ENCODE measurements at regions not wholly inside any gene's neighbourhood (a gene's known extent, or its start where the extent isn't known, plus 50 kb on each side); places are given as distances from the start of the nearest gene placed in this dataset.

DNA sequence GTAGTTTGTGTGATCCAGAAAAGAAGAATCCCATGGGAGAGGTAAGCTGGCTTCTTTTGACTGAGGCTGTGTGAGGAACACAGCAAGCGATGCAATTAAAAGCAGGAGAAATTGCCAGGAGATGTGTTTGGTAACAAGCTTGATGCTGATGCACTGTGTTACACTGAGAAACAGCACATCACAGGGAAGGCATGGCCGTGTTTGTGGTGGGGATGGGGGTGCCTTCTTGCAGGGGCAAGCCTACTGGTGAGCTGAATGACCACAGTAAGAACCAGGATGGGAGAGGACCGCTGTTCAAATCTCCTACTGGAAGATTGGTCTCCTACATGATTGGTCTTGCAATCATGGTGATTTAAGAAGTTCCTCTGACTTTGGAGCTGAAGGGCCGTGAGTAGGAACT lies 477.7 kb upstream of the HS6ST1 start:
- Histone ChIP-seq H3K27me3 (no peaks in the 10 kb centered on the region), H3K79me2 (no peaks in the 10 kb centered on the region), H3K9me3 (ENCODE audit: low read depth) (no peaks in the 10 kb centered on the region), H4K20me1 (ENCODE audit: insufficient read depth, poor library complexity, severe bottlenecking) (no peaks in the 10 kb centered on the region), H2AFZ (no peak overlapping the region), H3K36me3 (replicated peaks; ENCODE audit: insufficient read depth, low read depth) (no peaks in the 10 kb centered on the region), H3K4me1 (ENCODE audit: insufficient read depth) (no peaks in the 10 kb centered on the region), H3K27ac (no peak overlapping the region), H3K4me2 (no peak overlapping the region), H3K9me2 (replicated peaks; ENCODE audit: insufficient read depth) (no peaks in the 10 kb centered on the region), H3K4me3 (no peak overlapping the region)
- TF ChIP-seq EZH2 (IDR thresholded peaks at IDR 0.05; ENCODE audit: borderline replicate concordance) = no peak
- TF ChIP-seq, protein P1, sequence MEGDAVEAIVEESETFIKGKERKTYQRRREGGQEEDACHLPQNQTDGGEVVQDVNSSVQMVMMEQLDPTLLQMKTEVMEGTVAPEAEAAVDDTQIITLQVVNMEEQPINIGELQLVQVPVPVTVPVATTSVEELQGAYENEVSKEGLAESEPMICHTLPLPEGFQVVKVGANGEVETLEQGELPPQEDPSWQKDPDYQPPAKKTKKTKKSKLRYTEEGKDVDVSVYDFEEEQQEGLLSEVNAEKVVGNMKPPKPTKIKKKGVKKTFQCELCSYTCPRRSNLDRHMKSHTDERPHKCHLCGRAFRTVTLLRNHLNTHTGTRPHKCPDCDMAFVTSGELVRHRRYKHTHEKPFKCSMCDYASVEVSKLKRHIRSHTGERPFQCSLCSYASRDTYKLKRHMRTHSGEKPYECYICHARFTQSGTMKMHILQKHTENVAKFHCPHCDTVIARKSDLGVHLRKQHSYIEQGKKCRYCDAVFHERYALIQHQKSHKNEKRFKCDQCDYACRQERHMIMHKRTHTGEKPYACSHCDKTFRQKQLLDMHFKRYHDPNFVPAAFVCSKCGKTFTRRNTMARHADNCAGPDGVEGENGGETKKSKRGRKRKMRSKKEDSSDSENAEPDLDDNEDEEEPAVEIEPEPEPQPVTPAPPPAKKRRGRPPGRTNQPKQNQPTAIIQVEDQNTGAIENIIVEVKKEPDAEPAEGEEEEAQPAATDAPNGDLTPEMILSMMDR (IDR thresholded peaks at IDR 0.05; ENCODE audit: poor library complexity) = no peak
- no peak for TF ChIP-seq EZH2phosphoT487 (IDR thresholded peaks at IDR 0.05; ENCODE audit: low read depth, severe bottlenecking, unreplicated experiment)
- WGBS (ENCODE audit: low lambda C conversion rate, missing lambda C conversion rate) = 89% methylated on average over 4 of the region's 4 CpGs
- no peak for DNase-seq (ENCODE audit: low spot score)

DNA sequence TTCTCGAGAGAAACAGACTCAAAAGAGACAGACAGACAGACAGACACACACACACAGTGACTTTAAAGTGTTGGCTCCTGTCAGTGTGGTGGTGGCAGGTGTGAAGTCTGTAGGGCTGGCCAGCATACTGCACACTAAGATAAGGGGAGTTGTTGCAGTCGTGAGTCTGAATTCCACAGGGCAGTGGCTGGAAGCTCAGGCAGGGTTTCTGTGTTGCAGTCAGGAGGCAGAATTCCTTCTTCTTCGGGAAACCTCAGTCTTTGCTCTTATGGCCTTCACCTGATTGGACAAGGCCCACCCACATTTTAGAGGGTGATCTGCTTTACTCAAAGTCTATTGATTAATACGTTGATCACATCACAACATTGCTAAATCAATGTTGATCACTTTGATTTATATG lies 478.4 kb upstream of the HS6ST1 start:
- H3K4me1 ChIP-seq (ENCODE audit: insufficient read depth) = no peaks in the 10 kb centered on the region
- H3K4me3 ChIP-seq = no peak overlapping the region
- 66% methylated on average over 4 of the region's 4 CpGs for WGBS (ENCODE audit: low lambda C conversion rate, missing lambda C conversion rate)
- DNase-seq (ENCODE audit: low spot score) = no peak
- H3K9me3 ChIP-seq (ENCODE audit: low read depth) = no peaks in the 10 kb centered on the region
- H3K27me3 ChIP-seq = no peaks in the 10 kb centered on the region
- no peaks in the 10 kb centered on the region for H3K36me3 ChIP-seq (replicated peaks; ENCODE audit: insufficient read depth, low read depth)
- H3K27ac ChIP-seq = no peak overlapping the region
- TF ChIP-seq, protein P1 (IDR thresholded peaks at IDR 0.05; ENCODE audit: poor library complexity) = no peak
- no peak for TF ChIP-seq EZH2 (IDR thresholded peaks at IDR 0.05; ENCODE audit: borderline replicate concordance)
- TF ChIP-seq EZH2phosphoT487 (IDR thresholded peaks at IDR 0.05; ENCODE audit: low read depth, severe bottlenecking, unreplicated experiment) = no peak
- H3K9me2 ChIP-seq (replicated peaks; ENCODE audit: insufficient read depth) = no peaks in the 10 kb centered on the region
- no peak overlapping the region for H3K4me2 ChIP-seq
- H4K20me1 ChIP-seq (ENCODE audit: insufficient read depth, poor library complexity, severe bottlenecking) = no peaks in the 10 kb centered on the region
- H3K79me2 ChIP-seq = no peaks in the 10 kb centered on the region
- H2AFZ ChIP-seq = no peak overlapping the region

DNA sequence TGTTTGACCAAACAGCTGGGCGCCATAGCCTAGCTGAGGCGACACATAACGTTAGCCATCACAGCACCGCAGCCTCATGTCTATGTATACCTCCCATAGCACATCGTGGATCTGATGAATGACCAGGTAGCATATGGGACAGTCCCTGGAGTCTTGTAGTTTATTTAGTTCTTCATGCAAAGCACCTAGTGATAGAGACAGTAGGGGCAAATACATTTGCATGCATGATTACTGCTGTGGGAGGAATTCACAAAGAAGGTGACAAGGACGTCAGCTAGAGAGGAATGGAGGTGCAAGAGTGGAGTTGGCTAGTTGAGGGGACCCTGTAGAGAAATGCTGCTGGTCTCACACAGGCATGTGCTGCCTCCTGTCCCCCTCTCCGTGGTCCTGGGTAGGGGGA lies 478.9 kb upstream of the HS6ST1 start:
- 94% methylated on average over 7 of the region's 7 CpGs for WGBS (ENCODE audit: low lambda C conversion rate, missing lambda C conversion rate)
- Histone ChIP-seq H3K9me3 (ENCODE audit: low read depth) (no peaks in the 10 kb centered on the region), H3K4me1 (ENCODE audit: insufficient read depth) (no peaks in the 10 kb centered on the region), H2AFZ (no peak overlapping the region), H3K36me3 (replicated peaks; ENCODE audit: insufficient read depth, low read depth) (no peaks in the 10 kb centered on the region), H3K4me3 (no peak overlapping the region), H3K9me2 (replicated peaks; ENCODE audit: insufficient read depth) (no peaks in the 10 kb centered on the region), H3K27ac (no peak overlapping the region), H3K4me2 (no peak overlapping the region), H3K27me3 (no peaks in the 10 kb centered on the region), H4K20me1 (ENCODE audit: insufficient read depth, poor library complexity, severe bottlenecking) (no peaks in the 10 kb centered on the region), H3K79me2 (no peaks in the 10 kb centered on the region)
- no peak for DNase-seq (ENCODE audit: low spot score)
- no peak for TF ChIP-seq EZH2 (IDR thresholded peaks at IDR 0.05; ENCODE audit: borderline replicate concordance)
- TF ChIP-seq EZH2phosphoT487 (IDR thresholded peaks at IDR 0.05; ENCODE audit: low read depth, severe bottlenecking, unreplicated experiment) = no peak
- TF ChIP-seq, protein P1 (IDR thresholded peaks at IDR 0.05; ENCODE audit: poor library complexity) = no peak

DNA sequence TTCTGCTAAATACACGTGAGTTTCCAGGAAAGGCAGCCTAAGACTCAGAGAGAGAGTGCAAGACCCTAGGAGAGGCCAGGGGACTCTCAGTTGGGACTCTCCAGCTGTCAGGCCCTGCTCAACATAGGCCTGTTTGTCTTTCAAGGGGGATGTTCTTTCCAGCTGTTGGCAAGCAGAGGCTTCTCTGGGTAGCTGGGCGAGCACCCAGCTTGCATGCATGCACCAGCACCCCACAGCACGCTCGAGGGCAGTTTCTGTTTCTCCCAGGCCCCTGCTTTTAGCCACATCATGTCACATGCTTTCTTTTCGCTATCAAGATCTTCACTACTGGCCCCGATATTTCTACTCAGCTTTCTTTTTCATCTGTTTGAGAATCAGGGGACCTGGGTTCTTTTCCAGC lies 479.3 kb upstream of the HS6ST1 start:
- H3K79me2 ChIP-seq = no peaks in the 10 kb centered on the region
- H2AFZ ChIP-seq = no peak overlapping the region

More for the DNA sequence above, 479.3 kb upstream of the HS6ST1 start:
- H3K36me3 ChIP-seq (replicated peaks; ENCODE audit: insufficient read depth, low read depth) = no peaks in the 10 kb centered on the region
- H3K27ac ChIP-seq = no peak overlapping the region
- WGBS (ENCODE audit: low lambda C conversion rate, missing lambda C conversion rate) = 79% methylated on average over 6 of the region's 6 CpGs
- H3K4me1 ChIP-seq (ENCODE audit: insufficient read depth) = no peaks in the 10 kb centered on the region
- H3K27me3 ChIP-seq = no peaks in the 10 kb centered on the region
- H4K20me1 ChIP-seq (ENCODE audit: insufficient read depth, poor library complexity, severe bottlenecking) = no peaks in the 10 kb centered on the region
- H3K9me3 ChIP-seq (ENCODE audit: low read depth) = no peaks in the 10 kb centered on the region
- H3K4me2 ChIP-seq = no peak overlapping the region
- no peak for DNase-seq (ENCODE audit: low spot score)
- TF ChIP-seq, protein P1 (IDR thresholded peaks at IDR 0.05; ENCODE audit: poor library complexity) = no peak
- TF ChIP-seq EZH2 (IDR thresholded peaks at IDR 0.05; ENCODE audit: borderline replicate concordance) (no peak), EZH2phosphoT487 (IDR thresholded peaks at IDR 0.05; ENCODE audit: low read depth, severe bottlenecking, unreplicated experiment) (no peak)
- no peaks in the 10 kb centered on the region for H3K9me2 ChIP-seq (replicated peaks; ENCODE audit: insufficient read depth)
- H3K4me3 ChIP-seq = no peak overlapping the region
